Astrocyte of the spinal cord (primary cell): ENCODE measurements at regions not wholly inside any gene's neighbourhood (a gene's known extent, or its start where the extent isn't known, plus 50 kb on each side); places are given as distances from the start of the nearest gene placed in this dataset.

Source experiments
- DNase-seq: peaks from one replicate; pipeline ENCODE4 v3.0.0; 2011; ENCODE audit warnings: low read depth, low spot score
- H3K4me3 ChIP-seq: 2 replicates; pipeline ENCODE4 v1.5.1; 2011; ENCODE audit warnings: low read depth, mild to moderate bottlenecking, low read length, moderate library complexity
- in situ Hi-C: cut with HindIII; loops from 2 replicates; pipeline ENCODE4 v1.10.0; 2017; ENCODE audit warnings: low sequenced_read_pairs
- TF ChIP-seq, protein P1 (sequence below): IDR thresholded peaks from 2 replicates; pipeline ENCODE4 v1.5.1; 2012; ENCODE audit warnings: low read depth, mild to moderate bottlenecking, low read length, inconsistent platforms

DNA sequence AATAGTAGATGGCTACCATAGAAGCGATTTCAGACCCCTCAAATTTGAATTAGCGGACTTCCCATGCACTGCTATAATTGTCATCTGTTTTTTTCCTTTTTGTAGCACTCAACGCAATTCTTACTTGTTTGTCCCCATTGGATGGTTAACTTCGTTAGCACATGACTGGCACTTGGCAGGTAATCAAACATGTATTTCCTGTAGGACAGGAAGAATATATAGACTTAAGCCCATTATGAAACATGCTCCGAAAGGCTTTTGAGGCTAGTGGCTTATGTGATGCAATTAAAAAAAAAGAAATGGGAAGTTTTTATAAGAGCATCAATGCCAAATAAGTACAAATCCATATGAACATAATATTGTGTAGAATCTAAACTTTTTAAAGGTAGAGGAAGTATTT lies 301.2 kb downstream of the PSAT1 start:
- DNase-seq, result no peak
- no peak overlapping the region for H3K4me3 ChIP-seq
- TF ChIP-seq, protein P1, sequence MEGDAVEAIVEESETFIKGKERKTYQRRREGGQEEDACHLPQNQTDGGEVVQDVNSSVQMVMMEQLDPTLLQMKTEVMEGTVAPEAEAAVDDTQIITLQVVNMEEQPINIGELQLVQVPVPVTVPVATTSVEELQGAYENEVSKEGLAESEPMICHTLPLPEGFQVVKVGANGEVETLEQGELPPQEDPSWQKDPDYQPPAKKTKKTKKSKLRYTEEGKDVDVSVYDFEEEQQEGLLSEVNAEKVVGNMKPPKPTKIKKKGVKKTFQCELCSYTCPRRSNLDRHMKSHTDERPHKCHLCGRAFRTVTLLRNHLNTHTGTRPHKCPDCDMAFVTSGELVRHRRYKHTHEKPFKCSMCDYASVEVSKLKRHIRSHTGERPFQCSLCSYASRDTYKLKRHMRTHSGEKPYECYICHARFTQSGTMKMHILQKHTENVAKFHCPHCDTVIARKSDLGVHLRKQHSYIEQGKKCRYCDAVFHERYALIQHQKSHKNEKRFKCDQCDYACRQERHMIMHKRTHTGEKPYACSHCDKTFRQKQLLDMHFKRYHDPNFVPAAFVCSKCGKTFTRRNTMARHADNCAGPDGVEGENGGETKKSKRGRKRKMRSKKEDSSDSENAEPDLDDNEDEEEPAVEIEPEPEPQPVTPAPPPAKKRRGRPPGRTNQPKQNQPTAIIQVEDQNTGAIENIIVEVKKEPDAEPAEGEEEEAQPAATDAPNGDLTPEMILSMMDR, result no peak
- in situ Hi-C loops, result no loop called here

DNA sequence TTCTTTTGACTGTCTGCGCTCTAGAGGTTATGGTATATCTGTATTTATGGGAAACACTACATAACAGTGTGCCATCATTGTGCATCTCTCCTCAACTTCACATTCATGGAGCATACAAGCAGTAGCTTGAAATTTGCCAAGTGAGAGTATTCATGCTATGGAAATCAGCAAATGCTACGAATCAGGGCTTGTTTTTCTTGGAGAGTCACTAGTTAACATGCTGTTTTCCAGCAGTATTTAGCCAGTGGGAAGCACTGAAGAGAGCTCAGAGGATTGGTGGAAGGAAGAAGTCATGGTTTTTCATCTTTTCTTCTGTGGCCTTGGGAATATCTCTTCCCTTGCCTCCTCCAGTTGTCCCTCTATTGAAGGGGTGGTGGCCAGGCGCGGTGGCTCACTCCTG lies 303.0 kb downstream of the PSAT1 start:
- no peak overlapping the region for H3K4me3 ChIP-seq
- in situ Hi-C loops, result no loop called here
- DNase-seq, result no peak
- TF ChIP-seq, protein P1, result no peak

GRCh38 chr9:78601957-78602565 lies 305.1 kb downstream of the PSAT1 start:
- TF ChIP-seq, protein P1, result peak; percentile 83

GRCh38 chr9:78605041-78606000 lies 308.4 kb downstream of the PSAT1 start:
- H3K4me3 ChIP-seq, result no peak overlapping the region
- in situ Hi-C loops, result no loop called here
- no peak for DNase-seq
- TF ChIP-seq, protein P1, result no peak

More at GRCh38 chr9:78601957-78602565, 305.1 kb downstream of the PSAT1 start:
- no peak overlapping the region for H3K4me3 ChIP-seq
- in situ Hi-C loops, result no loop called here
- DNase-seq, result peak; percentile 60

DNA sequence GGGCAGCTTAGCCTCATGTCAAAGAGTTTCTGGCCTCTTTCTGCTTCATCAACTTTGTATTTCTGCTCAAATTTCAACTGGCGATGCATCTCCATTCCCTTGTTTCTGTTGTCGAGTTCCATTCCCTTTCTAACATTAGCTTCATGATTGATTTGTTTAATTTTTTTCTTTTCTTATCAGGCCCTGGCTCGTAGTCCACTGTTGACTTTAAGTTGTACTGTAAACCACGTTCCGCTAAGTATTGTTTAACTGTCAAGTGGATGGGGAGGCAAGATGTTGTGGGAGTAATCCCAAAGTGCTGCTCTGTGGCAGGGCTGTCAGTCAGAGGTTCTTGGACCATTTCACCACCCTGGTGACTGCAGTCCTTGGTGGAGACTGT lies 309.1 kb downstream of the PSAT1 start:
- H3K4me3 ChIP-seq, result no peak overlapping the region
- TF ChIP-seq, protein P1, result no peak
- in situ Hi-C loops, result no loop called here
- DNase-seq, result no peak

DNA sequence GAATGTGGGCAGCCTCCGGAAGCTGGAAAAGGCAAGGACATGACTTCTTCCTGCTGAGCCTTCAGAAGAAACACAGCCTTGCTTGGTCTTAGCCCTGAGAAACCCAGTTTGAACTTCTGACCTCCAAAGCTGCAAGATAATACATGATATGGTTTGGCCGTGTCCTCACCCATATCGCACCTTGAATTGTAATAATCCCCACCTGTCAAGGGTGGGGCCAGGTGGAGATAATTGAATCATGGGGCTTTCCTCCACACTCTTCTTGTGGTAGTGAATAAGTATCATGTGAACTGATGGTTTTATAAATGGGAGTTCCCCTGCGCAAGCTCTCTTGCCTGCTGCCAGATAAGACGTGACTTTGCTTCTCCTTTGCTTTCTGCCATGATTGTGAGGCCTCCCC lies 310.9 kb downstream of the PSAT1 start:
- DNase-seq, result no peak
- in situ Hi-C loops, result no loop called here
- TF ChIP-seq, protein P1, result no peak
- no peak overlapping the region for H3K4me3 ChIP-seq
